Right ventricle myocardium inferior (tissue), 1 donor: ENCODE measurements at regions not wholly inside any gene's neighbourhood (a gene's known extent, or its start where the extent isn't known, plus 50 kb on each side); places are given as distances from the start of the nearest gene placed in this dataset.
"Not testable (repeated sequence)": the region's sequence is repeated elsewhere in the genome, so short reads cannot be mapped to it uniquely, and the experiment has no call there.

Experiments used
- ATAC-seq: fragments of 200-7000 bp; cut with Tn5 transposase; one replicate; pipeline ENCODE4 v1.9.1; 2020; ENCODE audit warnings: mild to moderate bottlenecking, moderate library complexity
- DNase-seq: peaks from one replicate; pipeline ENCODE4 v3.0.0; 2021; ENCODE audit errors: missing footprints
- intact Hi-C: fragments of 100-400 bp; cut with DNase I; formaldehyde crosslinking; loops from one replicate; pipeline ENCODE4 v1.11.0; 2022
- donor health status: DM: no; HTN: yes; CAD: no; lungs with severe emphysema.

DNA sequence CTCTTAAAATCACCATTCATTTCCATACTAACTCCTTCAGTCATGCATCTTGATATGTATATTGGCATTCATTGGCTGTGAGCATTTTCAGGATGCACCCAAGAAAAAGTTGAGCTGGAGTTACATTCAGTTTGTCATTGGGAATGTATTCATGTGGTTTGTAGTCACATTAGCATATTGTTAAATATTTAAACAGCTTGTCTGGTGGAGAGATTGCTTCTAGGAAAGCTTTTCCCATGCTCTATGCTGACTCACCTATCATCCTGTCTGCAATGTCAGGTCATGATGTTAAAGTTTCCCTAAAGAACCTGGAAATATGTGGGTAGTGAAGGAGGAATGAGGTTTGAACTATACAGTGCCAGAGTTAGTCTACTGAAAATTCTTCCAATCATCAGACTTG, 583.6 kb downstream of the GALC start:
- no peak for ATAC-seq
- no peak for DNase-seq
- intact Hi-C loops = no loop called here

DNA sequence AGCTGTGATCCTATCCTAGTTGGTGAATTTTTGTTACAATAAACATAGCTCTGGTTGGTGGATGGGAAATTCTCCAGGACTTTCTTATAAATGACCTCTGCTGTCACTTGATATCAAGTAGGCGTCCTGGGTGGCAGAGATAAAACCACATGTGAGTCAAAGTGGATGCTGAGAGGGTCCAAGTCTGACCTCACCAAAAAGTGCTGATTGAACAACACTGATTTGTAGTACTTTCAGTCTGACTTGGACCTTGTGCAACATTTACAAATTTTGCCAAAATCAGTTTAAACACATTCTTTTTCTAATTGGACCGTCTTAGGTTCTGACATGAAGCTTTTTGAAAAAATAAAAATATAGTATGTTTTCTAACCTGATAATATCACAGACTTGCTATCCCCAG, 585.6 kb downstream of the GALC start:
- DNase-seq = no peak
- ATAC-seq = peak; percentile 54
- intact Hi-C loops = no loop called here

DNA sequence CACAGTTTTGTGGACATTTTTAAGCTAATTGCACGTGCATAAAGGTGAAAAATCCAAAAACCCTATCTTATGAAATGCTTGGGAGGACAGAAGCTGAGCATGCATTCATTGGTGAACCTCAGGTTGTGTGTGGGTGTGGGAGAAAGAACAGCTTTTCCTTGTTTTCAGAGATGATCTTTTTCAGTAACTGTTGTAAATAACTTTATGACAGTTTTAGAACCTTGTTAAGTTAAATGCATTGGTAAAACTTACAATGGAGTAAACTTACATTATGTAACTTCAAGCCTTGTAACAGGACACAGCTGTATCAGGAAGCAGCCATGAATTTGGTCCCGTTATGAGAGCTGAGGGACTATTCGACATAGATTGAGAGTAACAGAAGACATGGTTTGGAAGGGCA, 587.4 kb downstream of the GALC start:
- intact Hi-C loops = no loop called here
- no peak for DNase-seq
- ATAC-seq = no peak

DNA sequence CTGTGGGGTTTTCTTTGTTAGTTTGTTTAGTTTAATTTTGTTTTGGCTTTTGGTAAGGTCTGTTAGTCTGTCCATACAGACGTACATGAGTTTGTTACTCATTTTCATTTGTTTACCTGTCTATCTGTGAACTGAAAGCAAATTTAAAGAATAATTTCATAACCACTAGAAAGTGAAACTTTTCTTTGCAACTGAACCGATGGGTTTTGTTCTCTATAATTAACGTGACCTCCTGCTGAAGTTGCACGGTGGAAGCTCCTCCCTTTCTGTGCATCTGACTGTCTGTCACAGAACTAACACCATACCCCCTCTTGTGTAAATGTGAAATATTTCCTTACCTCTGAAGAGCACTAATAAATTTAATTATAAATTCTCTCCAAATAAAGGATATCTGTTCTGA, 595.5 kb downstream of the GALC start:
- intact Hi-C loops = no loop called here
- no peak for DNase-seq
- ATAC-seq = no peak

DNA sequence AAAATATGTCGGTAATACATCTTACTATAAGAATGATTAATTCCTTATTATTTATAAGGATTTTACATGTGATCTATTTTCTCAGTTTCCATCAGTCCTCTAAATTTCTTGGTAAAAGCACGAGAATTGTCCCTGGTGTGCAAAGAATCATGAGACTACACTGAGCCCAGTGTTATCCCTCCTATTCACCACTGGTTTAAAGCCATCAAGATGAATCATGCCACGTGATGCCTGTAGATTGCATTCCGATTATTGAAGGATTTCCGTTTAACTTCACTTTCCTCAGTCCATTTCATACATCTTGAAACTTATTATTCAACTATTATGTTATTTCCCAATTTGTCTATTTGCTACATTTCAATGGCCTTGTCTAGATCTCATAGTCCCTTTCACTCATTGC, 601.9 kb downstream of the GALC start:
- intact Hi-C loops = no loop called here
- ATAC-seq = no peak
- no peak for DNase-seq

DNA sequence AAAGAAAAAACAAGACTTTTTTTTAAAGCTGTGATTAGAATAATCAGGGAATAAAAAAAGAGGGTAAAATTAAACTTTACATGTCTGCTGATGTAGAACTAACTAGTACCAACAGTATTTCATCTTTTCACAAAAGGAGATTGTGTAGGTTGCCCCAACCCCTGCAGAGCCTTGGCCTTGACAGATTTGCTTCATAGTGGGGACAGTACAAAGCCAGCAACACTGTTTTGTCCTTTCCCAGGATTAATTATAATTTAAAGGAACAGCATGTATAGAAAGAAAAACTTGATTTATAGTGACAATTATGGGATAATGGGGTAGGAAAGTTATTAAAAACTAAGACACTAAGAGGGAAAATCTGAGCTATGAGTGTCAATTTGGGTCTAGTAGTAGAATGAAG, 604.0 kb downstream of the GALC start:
- DNase-seq (no peak), ATAC-seq (no peak)
- intact Hi-C loops = no loop called here

DNA sequence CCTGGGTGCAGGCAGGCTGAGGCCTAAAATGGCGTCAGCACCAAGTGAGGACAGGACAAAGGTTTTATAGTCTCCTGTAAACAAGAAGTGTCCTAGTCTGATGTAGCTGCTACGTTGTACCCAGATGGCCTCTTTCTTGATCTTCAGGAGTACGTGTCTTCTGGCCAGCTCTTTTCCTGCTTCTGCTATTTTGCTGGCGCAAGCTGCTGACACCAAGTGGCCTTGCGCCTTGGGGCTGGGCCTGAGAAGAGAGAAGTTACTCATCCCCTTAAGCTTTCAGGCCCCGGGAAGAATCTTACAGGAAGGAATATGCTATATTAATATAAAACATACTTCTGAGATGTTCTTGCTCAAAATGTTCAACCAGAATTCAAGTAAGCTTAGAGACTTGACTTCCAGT, 605.2 kb downstream of the GALC start:
- no peak for DNase-seq
- intact Hi-C loops = no loop called here
- ATAC-seq = no peak

DNA sequence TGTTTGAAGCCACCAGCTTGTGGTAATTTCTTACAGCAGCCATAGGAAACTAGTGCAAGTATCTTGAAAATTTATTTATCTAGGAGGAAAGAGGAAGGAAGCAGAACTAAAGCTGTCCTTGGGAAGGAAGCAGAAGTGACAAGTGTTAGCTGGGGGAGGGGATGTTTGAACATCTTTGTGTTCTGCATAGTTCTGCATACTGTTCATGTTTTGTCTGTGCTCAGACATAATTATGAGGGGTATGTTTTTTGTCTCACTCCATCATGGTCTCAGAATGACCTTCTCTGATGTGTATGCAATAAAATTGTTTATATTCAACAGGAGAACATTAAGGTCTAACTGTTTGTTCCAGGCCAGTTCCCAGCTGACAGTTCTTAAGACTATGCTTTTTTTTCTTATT, 606.5 kb downstream of the GALC start:
- DNase-seq = no peak
- intact Hi-C loops = no loop called here
- no peak for ATAC-seq

DNA sequence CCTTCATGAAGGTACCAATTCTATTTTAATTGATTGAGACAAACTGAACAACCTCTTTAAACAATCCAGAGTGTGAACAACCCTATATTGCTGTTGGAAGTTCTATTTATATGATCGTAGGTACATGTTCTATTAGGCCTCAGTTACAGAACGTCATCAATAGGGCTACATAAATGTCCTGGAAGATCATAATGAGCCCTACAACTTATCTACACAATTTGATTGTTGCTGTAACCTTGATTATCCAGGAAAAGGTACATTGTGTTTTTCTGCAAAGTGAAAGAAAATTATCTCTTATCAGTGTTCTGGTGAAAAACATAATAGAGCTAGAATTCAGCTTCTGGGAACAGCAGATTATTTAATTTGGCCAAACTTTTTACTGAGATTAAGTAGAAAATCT, 612.9 kb downstream of the GALC start:
- ATAC-seq (no peak), DNase-seq (no peak)
- intact Hi-C loops = no loop called here

DNA sequence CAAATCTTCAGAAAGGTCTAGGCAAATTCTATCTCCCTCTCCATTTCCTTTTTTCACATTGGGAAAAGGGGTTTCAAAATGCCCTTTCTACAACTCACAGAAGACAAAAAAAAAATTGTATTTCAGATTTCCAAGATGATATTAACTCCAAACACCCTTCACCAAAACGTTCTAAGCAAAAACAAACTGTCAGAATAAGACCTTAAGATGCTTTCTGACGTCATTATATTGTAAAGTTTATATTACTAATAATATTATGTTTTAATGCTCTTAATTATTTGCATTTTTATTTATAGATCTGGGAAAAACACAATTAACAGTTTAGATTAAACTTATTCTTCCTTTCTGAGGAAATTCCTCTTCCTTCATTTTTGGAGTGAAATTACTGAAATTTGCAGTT, 624.2 kb downstream of the GALC start:
- intact Hi-C loops = no loop called here
- ATAC-seq = no peak
- no peak for DNase-seq

DNA sequence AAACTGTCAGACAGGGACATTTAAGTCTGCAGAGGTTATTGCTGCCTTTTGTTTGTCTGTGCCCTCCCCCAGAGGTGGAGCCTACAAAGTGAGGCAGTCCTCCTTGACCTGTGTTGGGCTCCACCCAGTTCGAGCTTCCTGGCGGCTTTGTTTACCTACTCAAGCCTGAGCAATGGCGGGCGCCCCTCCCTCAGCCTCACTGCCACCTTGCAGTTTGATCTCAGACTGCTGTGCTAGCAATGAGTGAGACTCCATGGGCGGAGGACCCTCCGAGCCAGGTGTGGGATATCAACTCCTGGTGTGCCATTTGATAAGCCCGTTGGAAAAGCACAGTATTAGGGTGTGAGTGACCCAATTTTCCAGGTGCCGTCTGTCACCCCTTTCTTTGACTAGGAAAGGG, 632.7 kb downstream of the GALC start:
- intact Hi-C loops, ATAC-seq: not testable (repeated sequence)
- DNase-seq = peak; percentile 67

DNA sequence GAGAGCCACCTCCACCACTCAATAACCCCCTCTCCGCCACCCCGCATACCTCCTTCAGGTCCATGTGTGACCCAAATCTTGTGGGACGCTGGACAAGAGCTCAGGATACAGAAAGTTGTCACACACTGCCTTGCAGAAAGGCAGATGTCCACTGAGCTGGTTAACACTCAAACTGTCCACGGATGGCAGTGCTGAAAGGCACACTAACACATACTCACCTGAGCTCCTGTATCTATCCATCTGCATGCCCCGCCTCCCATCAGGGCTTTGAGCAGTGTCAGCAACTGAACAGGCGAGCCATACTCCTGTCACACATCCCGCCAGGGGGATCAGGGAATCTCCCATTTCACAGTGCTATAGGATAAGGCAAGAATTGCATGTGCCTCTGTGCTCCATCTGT, 642.0 kb downstream of the GALC start:
- DNase-seq (no peak), ATAC-seq (no peak)
- intact Hi-C loops = no loop called here

DNA sequence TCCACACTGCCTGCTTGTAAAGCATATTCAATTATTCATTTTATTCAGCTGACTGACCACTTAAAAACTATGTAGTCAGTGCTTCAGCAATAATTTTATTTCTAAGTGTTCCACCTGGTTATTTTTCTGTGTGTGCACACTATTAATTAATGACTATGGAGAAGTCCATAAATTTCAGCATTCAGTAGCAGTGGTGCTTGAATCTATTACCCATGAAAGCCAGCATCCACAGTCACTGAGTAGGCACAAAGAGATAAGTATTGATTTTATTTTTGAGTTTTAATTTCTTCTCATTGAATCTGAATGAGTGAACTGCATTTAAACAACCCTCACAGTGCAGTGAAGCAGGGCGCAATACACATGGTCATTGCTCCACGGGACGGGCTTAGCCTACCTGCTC, 643.1 kb downstream of the GALC start:
- DNase-seq (no peak), ATAC-seq (no peak)
- intact Hi-C loops = no loop called here

DNA sequence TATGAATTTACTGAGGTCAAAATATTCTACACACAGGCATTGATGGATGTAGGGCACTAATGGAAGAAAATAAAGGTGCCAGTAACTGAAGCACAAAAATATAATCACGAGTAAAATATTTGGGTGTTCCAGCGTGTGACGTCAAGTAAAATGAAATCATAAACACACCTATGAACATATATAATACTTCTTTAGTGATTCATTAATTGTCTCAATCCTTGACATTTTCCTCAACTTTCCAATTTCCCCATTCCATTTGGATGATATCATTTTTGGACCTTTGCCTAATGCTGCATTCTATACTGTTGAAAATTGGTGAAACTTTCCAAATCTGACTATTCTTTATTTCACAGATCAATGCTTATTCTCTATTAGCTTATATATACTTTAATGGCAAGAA, 649.3 kb downstream of the GALC start:
- intact Hi-C loops = no loop called here
- ATAC-seq (no peak), DNase-seq (no peak)

DNA sequence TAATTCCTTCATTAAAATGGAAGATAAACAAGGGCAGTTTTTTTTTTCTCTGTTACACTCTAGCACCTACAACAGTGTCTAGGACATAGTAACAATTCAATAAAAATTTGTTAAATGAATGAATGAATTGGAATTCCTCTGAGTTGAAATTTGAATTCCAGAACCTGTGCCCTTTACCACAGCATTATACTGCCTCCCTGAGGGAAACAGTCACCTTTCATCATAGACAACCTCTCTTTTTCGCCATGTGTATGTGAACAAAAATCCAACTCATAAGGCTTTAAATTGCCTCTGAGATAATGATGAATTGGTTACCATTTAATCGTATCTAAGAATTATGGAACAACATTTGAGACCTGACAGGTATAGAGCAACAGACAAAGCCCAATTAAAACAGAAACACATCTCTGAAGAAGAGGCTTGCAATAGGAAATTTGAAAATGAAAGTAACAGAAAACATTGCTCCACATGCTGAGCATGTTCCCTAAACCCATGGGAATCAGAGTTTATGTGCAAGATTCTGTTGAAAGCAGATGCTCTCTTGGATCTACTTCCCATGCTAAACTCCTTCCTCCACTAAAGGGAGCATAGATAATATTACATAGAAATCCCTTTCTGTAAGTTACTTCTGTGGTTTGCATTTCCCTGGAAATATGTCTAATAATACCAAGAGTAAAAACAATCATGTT, 657.8 kb downstream of the GALC start:
- ATAC-seq = no peak
- intact Hi-C loops = no loop called here

DNA sequence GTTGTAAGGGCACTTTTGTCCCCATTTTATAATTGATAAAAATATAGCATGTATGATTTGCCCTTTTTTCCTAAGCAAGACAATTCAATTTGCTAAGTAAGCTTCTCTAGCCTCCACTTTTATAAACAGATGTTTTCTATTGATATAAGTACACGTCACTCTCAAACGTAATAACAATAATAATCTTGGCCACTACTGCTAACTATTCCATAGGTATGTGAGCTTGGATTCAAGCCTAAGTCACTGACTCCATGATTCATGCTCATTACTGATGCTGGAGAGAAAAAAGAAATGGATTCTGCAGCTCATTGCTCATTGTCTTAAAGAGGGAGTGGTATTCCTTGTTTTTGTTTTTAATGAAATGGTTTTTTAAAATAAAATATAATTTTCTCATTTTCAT, 661.0 kb downstream of the GALC start:
- intact Hi-C loops = no loop called here
- ATAC-seq (no peak), DNase-seq (no peak)

More for the DNA sequence above, 657.8 kb downstream of the GALC start:
- DNase-seq = no peak

DNA sequence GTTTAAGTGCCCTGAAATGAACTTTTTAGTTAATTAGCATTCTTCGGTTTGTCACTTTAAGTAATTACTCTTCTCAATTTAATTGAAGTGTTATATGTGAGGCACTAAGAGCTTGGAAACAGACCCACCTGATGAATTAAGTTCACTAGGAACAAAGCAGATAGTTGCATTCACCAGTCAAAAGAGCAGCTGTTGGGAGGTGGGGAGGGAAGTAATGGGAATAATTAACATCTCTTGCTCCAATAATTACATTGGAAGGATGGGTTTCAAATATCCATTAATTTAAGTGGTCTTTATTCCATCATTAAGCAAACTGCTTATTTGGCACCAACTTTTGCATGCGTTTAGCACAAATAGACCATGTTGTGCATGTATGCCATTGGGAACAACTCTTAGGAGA, 667.2 kb downstream of the GALC start:
- intact Hi-C loops = no loop called here
- DNase-seq = no peak
- ATAC-seq = no peak

DNA sequence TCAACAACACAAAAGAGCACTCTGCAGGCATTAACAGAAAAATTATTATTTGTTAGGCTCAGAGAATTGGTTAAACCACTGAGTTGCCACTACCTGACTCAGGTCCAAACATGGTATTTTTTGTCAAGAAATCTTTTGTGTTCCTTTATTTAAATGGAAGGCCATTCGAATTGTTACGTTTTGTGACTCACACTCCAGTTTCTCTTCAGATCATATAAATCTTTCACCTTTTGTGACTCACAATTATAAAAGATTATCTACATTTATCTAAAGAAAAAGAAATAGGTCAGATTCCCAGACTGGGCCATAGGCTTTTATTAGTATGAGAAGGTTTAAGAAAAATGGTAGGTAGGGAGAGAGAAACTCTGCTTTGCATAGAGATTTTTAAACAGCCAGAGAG, 669.8 kb downstream of the GALC start:
- no peak for ATAC-seq
- intact Hi-C loops = no loop called here
- DNase-seq = no peak

DNA sequence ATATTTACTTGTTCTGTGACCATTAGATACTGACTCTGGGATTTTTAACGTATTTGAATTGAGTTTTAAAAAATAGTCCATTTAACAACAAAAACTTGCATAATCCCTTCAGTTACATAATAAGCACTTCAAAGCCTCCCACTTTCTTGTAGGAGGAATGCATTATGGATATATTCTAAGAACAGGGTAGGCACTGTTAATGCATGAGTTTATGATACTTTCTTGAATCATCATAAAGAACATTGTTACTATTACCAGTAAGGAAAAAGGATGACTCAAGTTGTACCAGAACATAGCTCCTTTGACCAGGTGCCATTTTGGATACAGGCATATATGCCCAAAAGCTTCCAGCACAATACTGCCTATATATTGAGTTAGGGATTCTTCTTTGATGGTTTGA, 671.4 kb downstream of the GALC start:
- DNase-seq = no peak
- no peak for ATAC-seq
- intact Hi-C loops = no loop called here

DNA sequence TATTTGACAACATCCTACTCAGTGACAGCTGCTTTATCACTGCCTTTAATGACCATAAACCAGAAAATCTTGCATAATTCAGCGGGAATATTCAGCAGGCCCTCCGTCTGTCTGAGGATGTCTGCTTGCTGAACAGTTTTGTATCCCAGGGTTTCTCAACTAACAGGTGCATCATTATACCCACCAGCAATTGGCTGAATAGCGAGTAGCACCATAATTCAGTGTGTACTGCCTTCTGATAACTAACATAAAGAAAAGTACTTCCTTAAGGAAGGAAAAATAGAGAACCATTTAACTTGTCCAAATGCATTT, 680.1 kb downstream of the GALC start:
- no peak for DNase-seq
- intact Hi-C loops = no loop called here
- no peak for ATAC-seq

DNA sequence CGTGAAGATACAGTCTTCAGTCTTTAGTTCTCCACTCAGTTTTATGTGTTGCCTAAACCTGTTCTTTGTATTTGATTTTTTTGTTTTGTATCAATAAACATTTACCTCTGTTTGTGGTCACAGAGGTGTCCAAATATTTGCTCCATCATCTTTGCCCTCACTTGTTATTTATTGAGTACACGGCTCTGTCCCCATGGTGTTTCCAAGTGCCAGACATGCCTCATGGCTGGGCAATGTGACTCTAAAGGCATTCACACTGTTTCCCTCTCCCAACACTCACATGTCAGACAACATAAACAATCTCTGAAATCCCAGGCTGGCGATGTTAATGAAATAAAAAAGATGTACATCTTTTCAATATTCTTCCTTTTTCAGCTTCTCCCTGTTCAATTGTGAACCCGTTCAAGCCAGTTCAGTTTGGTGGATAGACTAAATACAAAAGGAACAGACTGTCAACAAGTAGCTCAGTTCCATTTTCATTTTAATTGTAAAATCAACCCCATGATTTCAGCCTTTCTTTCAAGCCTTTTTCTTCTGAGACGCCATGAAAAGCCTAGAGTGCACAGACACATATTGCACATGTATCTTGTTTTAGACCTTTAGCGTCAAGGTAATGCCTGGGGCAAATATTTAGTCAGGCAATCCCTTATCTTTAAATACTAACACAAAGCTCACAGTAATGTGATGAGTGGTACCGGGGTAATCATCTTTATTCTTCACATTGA, 680.7 kb downstream of the GALC start:
- ATAC-seq (no peak), DNase-seq (no peak)
- intact Hi-C loops = no loop called here
